Ectodermal cell (in vitro differentiated cells): ENCODE measurements at regions not wholly inside any gene's neighbourhood (a gene's known extent, or its start where the extent isn't known, plus 50 kb on each side); places are given as distances from the start of the nearest gene placed in this dataset.

Experiments used
- H3K27ac ChIP-seq: 2 replicates; pipeline ENCODE4 v1.7.0; 2013; ENCODE audit warnings: mild to moderate bottlenecking, low read depth, low read length; ENCODE audit not compliant: insufficient read depth, poor library complexity, severe bottlenecking
- H3K27me3 ChIP-seq: 2 replicates; pipeline ENCODE4 v1.7.0; 2013; ENCODE audit warnings: mild to moderate bottlenecking, low read length; ENCODE audit not compliant: insufficient read depth, control insufficient read depth, poor library complexity, severe bottlenecking
- H3K36me3 ChIP-seq: one replicate; pipeline ENCODE4 v1.7.0; 2013; ENCODE audit warnings: low read length; ENCODE audit not compliant: control insufficient read depth, insufficient read depth
- H3K4me1 ChIP-seq: one replicate; pipeline ENCODE4 v1.7.0; 2013; ENCODE audit warnings: low read length; ENCODE audit not compliant: control insufficient read depth, insufficient read depth
- H3K4me3 ChIP-seq: 2 replicates; pipeline ENCODE4 v1.7.0; 2013; ENCODE audit warnings: low read depth, low read length, control low read depth; ENCODE audit not compliant: insufficient read depth
- H3K9me3 ChIP-seq: 2 replicates; pipeline ENCODE4 v1.7.0; 2013; ENCODE audit warnings: mild to moderate bottlenecking, low read length, moderate library complexity; ENCODE audit not compliant: control insufficient read depth
- whole genome bisulfite sequencing, 2 experiments: methylation state at CpG; one replicate each; pipeline ENCODE4 v1.1.7; 2013; ENCODE audit warnings: missing lambda C conversion rate in 2 of 2; 5-methylcytosine and 5-hydroxymethylcytosine counted together

DNA sequence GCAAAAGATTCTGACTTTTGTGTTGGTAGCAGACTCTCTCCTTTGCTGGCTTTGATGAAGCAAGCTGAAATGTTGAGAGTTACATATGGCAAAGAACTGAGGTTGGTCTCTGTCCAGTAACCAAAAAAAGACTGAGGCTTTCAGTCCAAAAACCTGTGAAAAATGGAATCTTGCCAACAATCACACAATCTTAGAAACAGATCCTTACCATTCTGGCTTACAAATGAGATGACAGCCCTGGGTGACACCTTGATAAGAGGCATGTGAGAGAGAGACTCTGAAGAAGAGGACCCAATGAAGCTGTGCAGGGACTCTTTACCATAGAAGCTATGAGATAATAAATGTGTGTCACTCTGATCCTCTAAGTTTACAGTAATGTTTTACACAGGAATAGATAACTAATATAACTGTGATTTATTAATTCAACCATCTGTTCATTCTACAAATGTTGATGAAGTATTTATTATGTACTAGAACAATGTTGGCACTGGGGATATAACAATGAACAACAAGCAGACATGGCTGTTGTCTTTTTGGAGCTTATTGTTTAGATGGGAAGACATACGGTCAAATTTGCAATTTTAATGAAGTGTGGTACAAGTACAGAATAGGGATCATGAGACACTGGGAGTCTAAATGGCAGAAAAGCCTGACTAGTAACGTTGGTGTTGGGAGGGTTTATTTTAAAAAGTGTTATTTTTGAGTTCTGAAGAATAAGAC is 251.0 kb downstream of the OLFM3 start:
- H3K27me3 ChIP-seq, result no peaks in the 10 kb centered on the region
- H3K36me3 ChIP-seq, result no peaks in the 10 kb centered on the region
- H3K4me1 ChIP-seq, result no peaks in the 10 kb centered on the region
- H3K4me3 ChIP-seq, result no peak overlapping the region
- 89 to 92% methylated on average over 2 of the region's 2 CpGs for WGBS, 2 experiments
- H3K9me3 ChIP-seq, result no peaks in the 10 kb centered on the region
- no peak overlapping the region for H3K27ac ChIP-seq

DNA sequence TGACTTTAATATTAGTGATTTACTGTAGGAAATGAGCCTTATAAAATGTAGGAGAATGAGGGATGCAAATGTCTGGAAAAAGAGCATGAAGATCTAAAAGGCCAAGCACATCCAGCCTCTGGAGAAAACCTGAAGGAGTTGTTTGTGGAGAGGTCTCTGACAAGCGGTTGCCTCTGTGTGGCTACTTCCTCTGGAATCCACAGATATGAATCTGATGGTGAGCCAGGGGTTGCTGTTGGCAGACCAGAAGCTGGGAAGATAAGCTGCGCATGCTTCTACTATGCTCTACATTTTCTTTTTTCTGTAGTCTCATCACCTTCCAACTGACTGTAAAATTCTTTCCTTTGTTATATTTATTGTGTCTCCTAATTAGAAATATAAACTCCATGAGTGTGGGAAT is 248.6 kb downstream of the OLFM3 start:
- 91 to 98% methylated on average over 2 of the region's 2 CpGs for WGBS, 2 experiments
- H3K36me3 ChIP-seq, result no peaks in the 10 kb centered on the region
- no peaks in the 10 kb centered on the region for H3K4me1 ChIP-seq
- no peak overlapping the region for H3K27ac ChIP-seq
- H3K27me3 ChIP-seq, result no peaks in the 10 kb centered on the region
- no peak overlapping the region for H3K4me3 ChIP-seq
- no peaks in the 10 kb centered on the region for H3K9me3 ChIP-seq
